Lower leg skin (tissue), 3 donors: ENCODE measurements at regions not wholly inside any gene's neighbourhood (a gene's known extent, or its start where the extent isn't known, plus 50 kb on each side); places are given as distances from the start of the nearest gene placed in this dataset.

Source experiments
- CTCF ChIP-seq, 3 donors: fragments of 450-650 bp; IDR thresholded peaks; one replicate each; pipeline ENCODE4 v1.5.1; 2016; ENCODE audit warnings: antibody characterized with exemption in 3 of 3, mild to moderate bottlenecking in 3 of 3, moderate library complexity in 2 of 3
- POLR2A ChIP-seq, 2 donors: fragments of 450-650 bp; IDR thresholded peaks; one replicate each; pipeline ENCODE4 v1.6.1; 2016 to 2017; ENCODE audit warnings: antibody characterized with exemption in 2 of 2, mild to moderate bottlenecking in 1 of 2, moderate library complexity in 1 of 2

- TF ChIP-seq CTCF (IDR thresholded peaks at IDR 0.05) (no peak), POLR2A (IDR thresholded peaks at IDR 0.05) (no peak)
These were observed 1663.6 kb downstream of the SUCLG1 start for GRCh38 chr2:82795446-82795845.
